GM12878 (cell line): ENCODE measurements at regions not wholly inside any gene's neighbourhood (a gene's known extent, or its start where the extent isn't known, plus 50 kb on each side); places are given as distances from the start of the nearest gene placed in this dataset.

ENCODE experiments used
- ATAC-seq: fragments of 200-7000 bp; cut with Tn5 transposase; 3 replicates; pipeline ENCODE4 v1.9.1; 2020; ENCODE audit warnings: mild to moderate bottlenecking, moderate library complexity
- BruUV-seq: library from RNA; stranded (reverse); fragments of 400-500 nt; replicated peaks from 2 replicates; lab custom pipeline; 2021; lab: Mats Ljungman, UMichigan
- CTCF ChIA-PET: fragments of 300-600 bp; sonication (Branson Sonifier 250); formaldehyde crosslinking; extraction: SDS; loops from one replicate; lab custom pipeline; 2021; ENCODE audit warnings: inconsistent platforms; lab: Yijun Ruan, JAX
- POLR2A ChIA-PET: fragments of 350-600 bp; formaldehyde crosslinking; extraction: SDS; loops from one replicate; lab custom pipeline; 2021; ENCODE audit warnings: inconsistent platforms; lab: Charles Lee
- RAD21 ChIA-PET: fragments of 300-600 bp; sonication (Branson Sonifier 250); formaldehyde crosslinking; loops from one replicate; lab custom pipeline; 2023; ENCODE audit warnings: antibody characterized with exemption; ENCODE audit not compliant: unreplicated experiment; lab: Charles Lee
- SMC1A ChIA-PET: fragments of 300-600 bp; sonication (Branson Sonifier 250); formaldehyde crosslinking; loops from one replicate; lab custom pipeline; 2023; ENCODE audit not compliant: unreplicated experiment, uncharacterized antibody; lab: Charles Lee
- DNase-seq: peaks from one replicate; pipeline ENCODE4 v3.0.0-alpha.2; 2011; ENCODE audit warnings: low read depth, low spot score
- FAIRE-seq: peaks from 3 replicates; lab custom pipeline; 2011; peaks lifted over from hg19 to GRCh38; lab: Jason Lieb, UNC
- H2AFZ ChIP-seq: 2 replicates; pipeline ENCODE4 v1.6.0; 2011; ENCODE audit warnings: low read depth, low read length, control low read depth; ENCODE audit not compliant: control insufficient read depth
- H3K27ac ChIP-seq: 2 replicates; pipeline ENCODE4 v1.5.1; 2011; ENCODE audit warnings: control low read depth; ENCODE audit not compliant: control insufficient read depth, insufficient read depth
- H3K27me3 ChIP-seq, 2 experiments: replicated peaks in 1 of 2; 2 replicates each; pipeline versions ENCODE4 v1.6.0 to v1.6.1; 2011; ENCODE audit warnings: low read length in 1 of 2; ENCODE audit not compliant: control insufficient read depth in 2 of 2, insufficient read depth in 2 of 2
- H3K36me3 ChIP-seq, 2 experiments: 2 replicates each; pipeline ENCODE4 v1.5.1; 2011; ENCODE audit warnings: low read length in 1 of 2; ENCODE audit not compliant: control insufficient read depth in 2 of 2, insufficient read depth in 2 of 2
- H3K4me1 ChIP-seq: 2 replicates; pipeline ENCODE4 v1.6.1; 2011; ENCODE audit warnings: mild to moderate bottlenecking, low read length, moderate library complexity, mixed read lengths; ENCODE audit not compliant: control insufficient read depth, insufficient read depth
- H3K4me2 ChIP-seq: 2 replicates; pipeline ENCODE4 v1.6.0; 2011; ENCODE audit warnings: control low read depth; ENCODE audit not compliant: control insufficient read depth, insufficient read depth
- H3K4me3 ChIP-seq: fragments of 200-600 bp; sonication (generic); 2 replicates; pipeline ENCODE4 v1.5.1; 2016
- H3K79me2 ChIP-seq: 2 replicates; pipeline ENCODE4 v1.6.0; 2011; ENCODE audit warnings: low read length; ENCODE audit not compliant: control insufficient read depth, insufficient read depth
- H3K9ac ChIP-seq: 2 replicates; pipeline ENCODE4 v1.8.0; 2011; ENCODE audit warnings: low read length, control low read depth, mixed read lengths; ENCODE audit not compliant: control insufficient read depth, insufficient read depth
- H3K9me3 ChIP-seq: replicated peaks from 3 replicates; pipeline ENCODE4 v1.5.1; 2011; ENCODE audit warnings: mild to moderate bottlenecking, low read length; ENCODE audit not compliant: control insufficient read depth, insufficient read depth
- H4K20me1 ChIP-seq: 2 replicates; pipeline ENCODE4 v1.6.0; 2011; ENCODE audit not compliant: control insufficient read depth, insufficient read depth
- BCL3 ChIP-seq: IDR thresholded peaks from 2 replicates; pipeline ENCODE4 v1.6.1; 2011; ENCODE audit warnings: borderline replicate concordance, low read depth, mild to moderate bottlenecking, moderate library complexity, low read length; ENCODE audit not compliant: insufficient read depth, poor library complexity, severe bottlenecking
- BHLHE40 ChIP-seq, 2 experiments: fragments of 450-650 bp in 1 of 2; IDR thresholded peaks; 2 replicates each; pipeline ENCODE4 v1.6.1; 2011 to 2017; ENCODE audit warnings: low read depth in 2 of 2, borderline replicate concordance in 1 of 2, improper control_type of control experiment in 1 of 2, low read length in 1 of 2, mild to moderate bottlenecking in 1 of 2
- E2F8 ChIP-seq: fragments of 450-650 bp; IDR thresholded peaks from 2 replicates; pipeline ENCODE4 v1.6.1; 2018; ENCODE audit warnings: mild to moderate bottlenecking, low read depth, moderate library complexity; ENCODE audit not compliant: partially characterized antibody
- EP300 ChIP-seq, 2 experiments: fragments of 150-350 bp in 1 of 2; IDR thresholded peaks; 2 replicates each; pipeline ENCODE4 v1.6.1; 2011 to 2012; ENCODE audit warnings: low read depth in 2 of 2, low read length in 2 of 2, borderline replicate concordance in 1 of 2, improper control_type of control experiment in 1 of 2, inconsistent platforms in 1 of 2; ENCODE audit not compliant: control insufficient read depth in 1 of 2
- GATAD2B ChIP-seq: fragments of 450-650 bp; conservative IDR thresholded peaks from 2 replicates; pipeline ENCODE4 v1.6.1; 2017; ENCODE audit warnings: low read depth, mild to moderate bottlenecking, moderate library complexity
- IKZF2 ChIP-seq, 2 experiments: fragments of 450-650 bp; IDR thresholded peaks; 2 replicates each; pipeline ENCODE4 v1.6.1; 2017; ENCODE audit warnings: mild to moderate bottlenecking in 2 of 2, moderate library complexity in 2 of 2
- MAX ChIP-seq: IDR thresholded peaks from 2 replicates; pipeline ENCODE4 v1.6.1; 2012; ENCODE audit warnings: low read depth, low read length, improper control_type of control experiment
- MLLT1 ChIP-seq: fragments of 450-650 bp; IDR thresholded peaks from 2 replicates; pipeline ENCODE4 v1.6.1; 2016; ENCODE audit warnings: mild to moderate bottlenecking
- PAX8 ChIP-seq: fragments of 450-650 bp; IDR thresholded peaks from 2 replicates; pipeline ENCODE4 v1.6.1; 2017; ENCODE audit warnings: mild to moderate bottlenecking, moderate library complexity
- POLR2AphosphoS2 ChIP-seq: IDR thresholded peaks from 2 replicates; pipeline ENCODE4 v1.6.1; 2011; ENCODE audit warnings: low read depth, mild to moderate bottlenecking, low read length, improper control_type of control experiment, moderate library complexity
- RCOR1 ChIP-seq: conservative IDR thresholded peaks from 2 replicates; pipeline ENCODE4 v1.6.1; 2012; ENCODE audit warnings: low read depth, low read length, improper control_type of control experiment
- TBL1XR1 ChIP-seq: IDR thresholded peaks from 2 replicates; pipeline ENCODE4 v1.6.1; 2012; ENCODE audit warnings: low read depth, low read length, improper control_type of control experiment
- ZNF207 ChIP-seq: fragments of 450-650 bp; IDR thresholded peaks from 2 replicates; pipeline ENCODE4 v1.6.1; 2014; ENCODE audit warnings: antibody characterized with exemption, mild to moderate bottlenecking, borderline replicate concordance
- ZSCAN29 ChIP-seq: fragments of 450-650 bp; IDR thresholded peaks from 2 replicates; pipeline ENCODE4 v1.6.1; 2017; ENCODE audit warnings: mild to moderate bottlenecking, moderate library complexity
- WGBS: methylation state at CpG from one replicate; pipeline ENCODE4 v1.1.6; 2016; ENCODE audit warnings: low lambda C conversion rate; ENCODE audit not compliant: insufficient replicate concordance, insufficient coverage; ENCODE audit errors: missing lambda C conversion rate; 5-methylcytosine and 5-hydroxymethylcytosine counted together
- in situ Hi-C: fragments of 300-500 bp; cut with MboI; formaldehyde crosslinking; loops from 9 replicates; pipeline ENCODE4 v1.14.3; 2018; ENCODE audit warnings: mixed read lengths
- intact Hi-C: fragments of 100-400 bp; cut with micrococcal nuclease; formaldehyde crosslinking; loops from one replicate; pipeline ENCODE4 v1.14.2; 2022; ENCODE audit not compliant: unreplicated experiment

- no peak for TF ChIP-seq BHLHE40 (IDR thresholded peaks at IDR 0.05; ENCODE audit: borderline replicate concordance in 1 of 2, low read depth in 2 of 2, low read length in 1 of 2)
- TF ChIP-seq GATAD2B: no peak
- TF ChIP-seq TBL1XR1: no peak
- TF ChIP-seq RCOR1: no peak
- TF ChIP-seq, all 136 proteins: peak for 0
Measured at GRCh38 chr4:128481752-128482480, 194.3 kb upstream of the PGRMC2 start (continued).

GRCh38 chr4:128480945-128481344 lies 193.3 kb upstream of the PGRMC2 start:
- H3K79me2 ChIP-seq: no peaks in the 10 kb centered on the region
- ChIA-PET CTCF (no interaction called here), SMC1A (interaction anchor here (1.4 kb wide), 1 partner anchor 9 kb away, joined by 3 read pairs; no protein-coding TSS in a partner anchor), POLR2A (no interaction called here), RAD21 (interaction anchor here (1.7 kb wide), 1 partner anchor 26 kb away, joined by 4 read pairs; no protein-coding TSS in a partner anchor)
- H3K36me3 ChIP-seq: no peaks in the 10 kb centered on the region
- 95% methylated on average over 1 of the region's 1 CpG for WGBS
- no peak overlapping the region for H3K4me3 ChIP-seq
- intact Hi-C loops: no loop called here
- no TSS peak for BruUV-seq
- ATAC-seq: no peak
- FAIRE-seq: no peak
- in situ Hi-C loops: no loop called here
- no peaks in the 10 kb centered on the region for H3K27me3 ChIP-seq
- DNase-seq: no peak
- H3K4me1 ChIP-seq: no peaks in the 10 kb centered on the region
- no peak overlapping the region for H3K9ac ChIP-seq
- H3K9me3 ChIP-seq: no peaks in the 10 kb centered on the region; the same call in 2 of the 3 replicates
- H3K27ac ChIP-seq: no peak overlapping the region
- H3K4me2 ChIP-seq: no peak overlapping the region
- no peak overlapping the region for H2AFZ ChIP-seq
- H4K20me1 ChIP-seq: no peaks in the 10 kb centered on the region
- TF ChIP-seq MLLT1: no peak
- TF ChIP-seq PAX8: no peak
- no peak for TF ChIP-seq E2F8
- TF ChIP-seq ZSCAN29: no peak
- TF ChIP-seq BCL3: no peak
- no peak for TF ChIP-seq ZNF207
- no peak for TF ChIP-seq MAX
- TF ChIP-seq EP300 (IDR thresholded peaks at IDR 0.05; ENCODE audit: borderline replicate concordance in 1 of 2, control insufficient read depth in 1 of 2, low read depth in 2 of 2, low read length in 2 of 2): no peak
- TF ChIP-seq POLR2AphosphoS2: no peak
- no peak for TF ChIP-seq IKZF2 (IDR thresholded peaks at IDR 0.05)
